KMS-11 (cell line): ENCODE measurements at regions not wholly inside any gene's neighbourhood (a gene's known extent, or its start where the extent isn't known, plus 50 kb on each side); places are given as distances from the start of the nearest gene placed in this dataset.

Experiments
- H2AFZ ChIP-seq: fragments of 200-600 bp; sonication (generic); 2 replicates; pipeline ENCODE4 v1.6.1; 2016; ENCODE audit warnings: antibody characterized with exemption, mixed run types, low read depth
- H3K27ac ChIP-seq: fragments of 200-600 bp; sonication (generic); 2 replicates; pipeline ENCODE4 v1.6.1; 2016; ENCODE audit warnings: mild to moderate bottlenecking, mixed run types
- H3K27me3 ChIP-seq: fragments of 200-600 bp; sonication (generic); 2 replicates; pipeline ENCODE4 v1.6.1; 2017; ENCODE audit warnings: mild to moderate bottlenecking, low read depth, mixed run types, moderate library complexity; ENCODE audit not compliant: insufficient read depth
- H3K36me3 ChIP-seq: fragments of 200-600 bp; sonication (generic); 2 replicates; pipeline ENCODE4 v1.6.1; 2017; ENCODE audit warnings: mild to moderate bottlenecking, mixed run types; ENCODE audit not compliant: insufficient read depth
- H3K4me1 ChIP-seq: fragments of 200-600 bp; sonication (generic); 2 replicates; pipeline ENCODE4 v1.6.1; 2016; ENCODE audit warnings: mild to moderate bottlenecking, low read depth, mixed run types; ENCODE audit not compliant: poor library complexity, severe bottlenecking
- H3K4me2 ChIP-seq: fragments of 200-600 bp; sonication (generic); 2 replicates; pipeline ENCODE4 v1.7.0; 2016; ENCODE audit warnings: mild to moderate bottlenecking, mixed run types
- H3K4me3 ChIP-seq: fragments of 200-600 bp; sonication (generic); IDR thresholded peaks from 2 replicates; pipeline ENCODE4 v1.6.1; 2017; ENCODE audit warnings: low read depth, low read length, mixed read lengths; ENCODE audit not compliant: insufficient read depth
- H3K79me2 ChIP-seq: fragments of 200-600 bp; sonication (generic); 2 replicates; pipeline ENCODE4 v1.6.1; 2016; ENCODE audit warnings: low read depth, mixed run types; ENCODE audit not compliant: insufficient read depth
- H3K9ac ChIP-seq: fragments of 200-600 bp; sonication (generic); 2 replicates; pipeline ENCODE4 v1.6.1; 2016; ENCODE audit warnings: mild to moderate bottlenecking, mixed run types
- H4K20me1 ChIP-seq: fragments of 200-600 bp; sonication (generic); 2 replicates; pipeline ENCODE4 v1.6.1; 2016; ENCODE audit warnings: mild to moderate bottlenecking, mixed run types; ENCODE audit not compliant: insufficient read depth
- TF ChIP-seq, protein P1 (sequence below): fragments of 200-600 bp; sonication (generic); conservative IDR thresholded peaks from 2 replicates; pipeline ENCODE4 v1.6.1; 2017; ENCODE audit warnings: low read depth, mild to moderate bottlenecking, antibody characterized with exemption, low read length, moderate library complexity, mixed read lengths

DNA sequence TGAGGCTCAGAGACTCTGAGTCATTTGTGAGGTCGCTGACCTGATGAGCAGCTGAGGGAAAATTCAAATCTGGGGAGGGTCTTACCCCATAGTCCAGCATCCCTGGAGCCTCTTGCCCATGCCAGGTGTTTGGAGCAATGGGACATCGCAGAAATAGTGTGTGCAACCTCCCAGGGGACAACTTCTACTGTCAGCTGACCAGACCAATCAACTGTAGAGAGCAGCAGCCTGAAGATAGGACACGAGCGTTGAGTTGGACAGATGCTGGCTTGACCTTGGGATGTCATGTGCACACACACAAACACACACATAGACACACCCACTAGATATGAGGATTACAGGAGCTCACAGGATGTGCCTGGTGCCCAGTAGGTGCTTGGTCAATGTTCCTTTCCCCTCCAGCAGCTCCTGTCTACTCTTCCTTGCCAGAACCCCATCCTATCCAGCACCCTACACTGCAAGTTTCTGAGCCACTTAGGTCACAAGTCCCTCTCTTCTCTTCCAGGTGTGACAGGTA, 59.1 kb upstream of the MPEG1 start:
- TF ChIP-seq, protein P1, sequence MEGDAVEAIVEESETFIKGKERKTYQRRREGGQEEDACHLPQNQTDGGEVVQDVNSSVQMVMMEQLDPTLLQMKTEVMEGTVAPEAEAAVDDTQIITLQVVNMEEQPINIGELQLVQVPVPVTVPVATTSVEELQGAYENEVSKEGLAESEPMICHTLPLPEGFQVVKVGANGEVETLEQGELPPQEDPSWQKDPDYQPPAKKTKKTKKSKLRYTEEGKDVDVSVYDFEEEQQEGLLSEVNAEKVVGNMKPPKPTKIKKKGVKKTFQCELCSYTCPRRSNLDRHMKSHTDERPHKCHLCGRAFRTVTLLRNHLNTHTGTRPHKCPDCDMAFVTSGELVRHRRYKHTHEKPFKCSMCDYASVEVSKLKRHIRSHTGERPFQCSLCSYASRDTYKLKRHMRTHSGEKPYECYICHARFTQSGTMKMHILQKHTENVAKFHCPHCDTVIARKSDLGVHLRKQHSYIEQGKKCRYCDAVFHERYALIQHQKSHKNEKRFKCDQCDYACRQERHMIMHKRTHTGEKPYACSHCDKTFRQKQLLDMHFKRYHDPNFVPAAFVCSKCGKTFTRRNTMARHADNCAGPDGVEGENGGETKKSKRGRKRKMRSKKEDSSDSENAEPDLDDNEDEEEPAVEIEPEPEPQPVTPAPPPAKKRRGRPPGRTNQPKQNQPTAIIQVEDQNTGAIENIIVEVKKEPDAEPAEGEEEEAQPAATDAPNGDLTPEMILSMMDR, result no peak
- Histone ChIP-seq H3K36me3 (no peaks in the 10 kb centered on the region), H3K4me2 (no peak overlapping the region), H4K20me1 (no peaks in the 10 kb centered on the region), H3K9ac (no peak overlapping the region), H3K4me1 (no peaks in the 10 kb centered on the region), H3K4me3 (no peak overlapping the region), H3K27me3 (no peaks in the 10 kb centered on the region), H3K79me2 (no peaks in the 10 kb centered on the region), H2AFZ (no peak overlapping the region), H3K27ac (no peak overlapping the region)

GRCh38 chr11:59271247-59271755, 58.6 kb upstream of the MPEG1 start:
- H2AFZ ChIP-seq, result no peak overlapping the region
- no peak overlapping the region for H3K9ac ChIP-seq
- no peaks in the 10 kb centered on the region for H3K36me3 ChIP-seq
- no peaks in the 10 kb centered on the region for H3K79me2 ChIP-seq
- H3K27ac ChIP-seq, result no peak overlapping the region
- no peaks in the 10 kb centered on the region for H3K27me3 ChIP-seq
- H4K20me1 ChIP-seq, result no peaks in the 10 kb centered on the region
- TF ChIP-seq, protein P1, result no peak
- H3K4me3 ChIP-seq, result no peak overlapping the region
- H3K4me2 ChIP-seq, result no peak overlapping the region
- H3K4me1 ChIP-seq, result no peaks in the 10 kb centered on the region

DNA sequence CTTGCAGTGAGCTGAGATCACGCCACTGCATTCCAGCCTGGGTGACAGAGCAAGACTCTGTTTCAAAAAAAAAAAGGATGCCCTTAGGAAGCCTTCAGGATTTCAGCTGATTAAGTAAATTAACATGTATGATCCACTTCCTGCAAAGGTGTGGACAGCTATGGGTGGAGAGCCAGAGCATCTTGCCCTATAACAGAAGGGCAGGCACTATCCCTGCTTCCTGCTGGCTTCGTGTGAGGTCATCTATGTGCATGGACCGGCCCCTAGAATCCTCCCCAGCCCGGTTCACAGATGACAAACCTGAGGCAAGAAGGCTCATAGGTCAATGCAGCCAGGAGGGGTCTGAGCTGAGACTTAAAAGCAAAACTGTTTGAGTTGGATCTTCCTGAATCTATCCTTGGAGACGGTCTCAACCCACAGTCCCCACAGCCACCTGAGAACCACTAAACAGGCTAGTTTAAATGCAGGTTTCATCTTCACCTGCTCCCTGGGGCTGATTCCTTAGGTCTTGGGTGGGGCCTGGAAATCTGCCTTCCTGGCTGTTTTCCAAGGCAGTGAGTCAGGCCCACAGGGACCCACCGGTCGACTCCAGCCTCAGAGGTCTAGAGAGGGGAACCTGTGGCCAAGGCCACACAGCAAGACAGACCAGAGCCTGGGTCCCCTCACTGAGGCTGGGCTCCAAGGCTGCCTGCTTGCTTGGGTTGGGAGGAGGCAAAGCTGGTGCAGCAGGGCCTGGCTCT, 55.2 kb upstream of the MPEG1 start:
- Histone ChIP-seq H2AFZ (no peak overlapping the region), H3K36me3 (no peaks in the 10 kb centered on the region), H3K9ac (no peak overlapping the region), H3K27ac (no peak overlapping the region), H3K4me1 (no peaks in the 10 kb centered on the region), H4K20me1 (no peaks in the 10 kb centered on the region), H3K4me2 (no peak overlapping the region), H3K27me3 (no peaks in the 10 kb centered on the region), H3K79me2 (no peaks in the 10 kb centered on the region), H3K4me3 (no peak overlapping the region)
- TF ChIP-seq, protein P1, result no peak

DNA sequence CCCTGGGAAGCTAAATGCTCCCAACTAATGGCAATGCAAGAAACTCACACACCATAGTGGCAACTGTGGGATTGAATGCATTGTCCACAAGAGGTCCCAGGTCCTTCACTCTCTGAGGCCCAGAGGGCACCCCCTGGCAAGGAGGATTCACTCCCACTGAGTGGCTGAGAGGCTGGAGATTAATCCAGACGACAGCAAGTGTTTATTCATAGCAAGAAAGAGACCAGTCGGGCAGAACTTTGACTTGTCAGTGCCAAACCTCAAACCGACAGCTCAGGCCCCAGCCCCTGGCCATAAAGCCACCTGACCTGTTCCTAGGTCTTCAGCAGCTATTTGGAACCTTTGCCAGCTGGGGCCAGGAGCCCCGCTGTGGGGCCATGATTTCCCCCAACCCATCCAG, 54.5 kb upstream of the MPEG1 start:
- H2AFZ ChIP-seq, result no peak overlapping the region
- H3K9ac ChIP-seq, result no peak overlapping the region
- H4K20me1 ChIP-seq, result no peaks in the 10 kb centered on the region
- TF ChIP-seq, protein P1, result no peak
- H3K4me2 ChIP-seq, result no peak overlapping the region
- no peak overlapping the region for H3K27ac ChIP-seq
- H3K27me3 ChIP-seq, result no peaks in the 10 kb centered on the region
- H3K36me3 ChIP-seq, result no peaks in the 10 kb centered on the region
- no peaks in the 10 kb centered on the region for H3K4me1 ChIP-seq
- H3K4me3 ChIP-seq, result no peak overlapping the region
- H3K79me2 ChIP-seq, result no peaks in the 10 kb centered on the region
